GM19023 (cell line): ENCODE measurements at regions not wholly inside any gene's neighbourhood (a gene's known extent, or its start where the extent isn't known, plus 50 kb on each side); places are given as distances from the start of the nearest gene placed in this dataset.

ENCODE experiments used
- ATAC-seq: cut with Tn5 transposase; IDR thresholded peaks from one replicate; pipeline ENCODE4 v1.9.1; 2021; ENCODE audit warnings: mild to moderate bottlenecking, moderate library complexity; ENCODE audit not compliant: unreplicated experiment

- no peak for ATAC-seq
These were observed 1223.3 kb downstream of the MAT2B start for GRCh38 chr5:164728733-164729132.

GRCh38 chr5:164735334-164735733 is 1229.9 kb downstream of the MAT2B start:
- ATAC-seq: no peak

DNA sequence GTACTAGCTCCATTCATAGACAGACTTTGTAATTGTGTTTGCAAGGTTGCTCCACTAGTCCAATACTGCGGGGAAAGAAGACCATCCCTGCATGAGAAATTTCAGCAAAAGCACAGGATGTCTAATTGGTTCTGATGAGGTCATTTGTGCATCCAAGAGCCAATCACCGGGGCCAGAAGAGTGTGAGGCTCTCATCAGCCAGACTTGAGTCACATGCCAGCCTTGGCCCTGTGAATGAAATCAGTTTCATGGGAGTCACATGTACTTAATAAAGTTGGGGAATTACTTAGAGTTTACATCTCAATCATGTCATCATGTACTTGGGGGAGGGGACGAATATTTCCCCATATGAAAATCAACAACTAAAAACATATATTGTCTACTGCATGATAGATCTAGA is 1236.0 kb downstream of the MAT2B start:
- ATAC-seq: no peak

DNA sequence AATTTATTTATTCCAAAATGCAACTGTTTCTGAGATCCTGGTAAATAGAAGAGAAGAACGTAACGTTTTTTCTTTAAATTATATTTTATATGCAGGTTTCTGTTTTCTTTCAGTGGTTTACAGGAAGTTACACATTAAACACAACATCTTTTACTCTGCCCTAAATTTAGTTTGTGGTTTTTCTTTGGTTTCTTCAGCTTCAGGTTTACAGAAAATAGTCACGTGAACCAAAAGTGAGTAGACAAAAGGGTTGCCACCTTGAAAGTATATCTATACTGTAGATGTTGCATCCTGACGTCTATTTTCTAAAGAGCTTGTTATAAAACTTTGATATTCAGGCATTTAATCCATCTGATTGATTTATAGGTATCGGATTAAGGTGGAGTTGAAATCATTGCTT is 1236.6 kb downstream of the MAT2B start:
- peak; percentile 90 for ATAC-seq

DNA sequence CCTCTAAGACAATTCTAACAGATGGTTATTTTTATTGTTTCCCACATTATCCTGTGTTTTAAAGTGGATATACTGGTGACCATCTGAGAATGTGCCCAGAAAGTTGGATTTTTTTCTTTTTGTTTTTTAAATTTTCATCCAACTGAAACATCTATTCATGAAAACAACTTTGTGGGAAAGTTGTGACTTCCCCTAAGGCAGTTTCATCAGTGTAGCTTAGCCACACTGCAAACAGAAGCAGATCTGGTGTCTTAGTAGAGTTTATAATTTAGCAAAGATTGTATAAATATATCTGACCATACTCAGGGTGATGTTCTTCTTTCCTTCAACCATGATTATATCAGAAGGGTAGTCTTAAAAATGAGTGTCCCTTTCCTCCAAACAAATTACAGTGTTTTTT is 1241.3 kb downstream of the MAT2B start:
- no peak for ATAC-seq

DNA sequence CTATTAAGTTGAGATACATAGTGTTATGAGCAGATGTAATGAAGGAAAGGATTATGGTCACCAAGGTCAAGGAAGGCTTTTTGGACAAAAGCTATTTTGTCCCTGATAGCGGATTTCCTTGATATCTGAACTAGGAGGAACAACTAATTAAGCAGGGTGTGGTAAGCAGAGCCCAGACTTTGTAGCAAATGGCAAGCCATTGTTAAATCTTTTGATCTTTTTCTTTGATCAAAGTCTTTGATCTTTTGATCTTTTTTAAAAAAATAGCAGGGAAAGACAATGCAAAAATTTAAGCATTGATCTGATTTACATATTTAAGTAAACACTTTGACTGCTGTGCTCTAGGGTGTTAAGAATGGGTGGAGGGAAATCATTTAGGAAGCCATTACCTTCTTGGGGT is 1242.0 kb downstream of the MAT2B start:
- ATAC-seq: no peak

GRCh38 chr5:164748861-164749260 is 1243.4 kb downstream of the MAT2B start:
- ATAC-seq: peak; percentile 87

DNA sequence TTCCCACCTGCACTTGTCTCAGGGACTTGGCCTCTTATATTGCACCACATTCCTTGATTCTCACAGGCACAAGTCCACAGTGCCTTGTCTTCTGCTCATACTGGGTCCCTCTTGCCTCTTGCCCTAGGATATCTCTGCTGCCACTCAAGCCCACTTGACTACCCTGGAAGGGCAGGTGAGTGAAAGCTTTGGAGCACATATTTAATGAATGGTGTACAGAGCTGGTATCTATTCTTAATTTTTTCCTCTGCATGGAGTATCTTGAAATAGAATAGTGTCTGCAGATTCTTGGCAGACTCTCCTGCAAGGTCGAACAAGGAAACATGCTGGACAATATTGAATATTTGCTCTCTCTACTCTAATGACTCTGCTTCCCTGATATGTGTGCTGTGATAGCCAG is 1248.0 kb downstream of the MAT2B start:
- no peak for ATAC-seq

GRCh38 chr5:164763206-164763605 is 1257.8 kb downstream of the MAT2B start:
- no peak for ATAC-seq

- ATAC-seq: no peak
These were observed 1266.7 kb downstream of the MAT2B start for GRCh38 chr5:164772122-164772521.

DNA sequence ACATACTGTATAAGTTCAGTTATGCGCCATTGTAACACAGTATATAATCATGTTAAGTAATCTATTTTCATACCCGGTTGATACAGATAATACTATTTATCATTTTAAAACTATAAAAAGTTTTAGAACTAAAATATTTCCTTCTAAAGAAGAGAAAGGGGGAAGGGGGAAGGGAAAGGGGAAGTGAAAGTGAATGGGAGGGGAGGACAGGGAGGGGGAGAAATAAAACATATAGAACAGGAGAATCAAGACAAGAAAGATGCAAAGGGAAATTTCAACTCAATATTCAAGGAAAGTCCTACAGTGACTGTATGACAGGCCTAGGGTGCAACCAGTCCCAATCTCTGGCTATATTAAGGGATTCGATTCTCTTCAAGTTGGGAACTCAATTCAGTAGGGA is 1278.8 kb downstream of the MAT2B start:
- no peak for ATAC-seq

DNA sequence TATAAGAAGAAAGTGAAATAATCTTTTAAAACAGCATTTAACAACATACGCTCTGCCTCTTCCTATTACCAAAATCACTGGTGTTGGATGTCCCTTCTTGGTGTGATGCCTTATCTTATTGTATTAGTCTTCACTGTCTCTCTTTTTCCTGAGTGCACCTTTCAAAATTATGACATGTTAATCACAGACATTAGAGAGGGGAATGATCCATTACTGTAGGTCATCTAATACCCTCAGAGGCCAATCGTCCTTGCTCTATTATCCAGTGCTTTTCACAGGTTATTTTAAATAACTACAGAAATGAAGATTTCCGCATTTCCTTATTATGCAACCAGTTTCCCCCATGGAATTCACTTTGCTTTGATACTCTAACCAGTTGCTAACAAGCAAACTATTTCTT is 1292.7 kb downstream of the MAT2B start:
- ATAC-seq: no peak

DNA sequence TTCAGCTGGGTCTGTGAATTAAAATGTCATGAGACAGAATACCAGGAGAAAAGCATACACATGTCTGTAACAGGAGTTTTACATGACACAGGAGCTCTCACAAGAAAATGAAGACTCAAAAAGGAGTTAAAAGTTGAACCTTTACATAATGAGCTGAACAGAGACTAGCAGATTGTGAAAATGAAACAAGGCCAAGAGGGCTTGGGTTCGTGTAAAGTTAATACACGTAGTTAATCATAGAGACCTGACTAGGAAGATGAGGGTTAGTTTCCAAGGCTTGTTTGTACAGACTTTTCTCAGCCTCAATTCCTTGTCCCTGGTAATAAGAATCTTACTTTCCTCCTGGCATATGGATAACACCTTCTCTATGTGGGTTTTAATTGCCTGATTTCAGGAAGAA is 1294.0 kb downstream of the MAT2B start:
- ATAC-seq: no peak

DNA sequence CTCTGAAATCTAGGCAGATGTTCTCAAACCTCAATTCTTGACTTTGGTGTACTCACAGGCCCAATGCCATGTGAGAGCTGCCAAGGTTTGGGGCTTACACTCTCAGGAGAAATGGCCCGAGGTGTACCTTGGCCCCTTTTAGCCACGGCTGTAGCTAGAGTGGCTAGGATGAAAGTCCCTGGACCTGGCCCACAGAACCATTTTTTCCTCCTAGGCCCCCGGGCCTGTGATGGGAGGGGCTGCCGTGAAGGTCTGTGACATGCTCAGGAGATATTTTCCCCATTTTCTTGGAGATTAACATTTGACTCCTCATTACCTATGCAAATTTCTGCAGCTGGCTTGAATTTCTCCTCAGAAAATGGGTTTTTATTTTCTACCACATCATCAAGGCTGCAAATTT is 1296.5 kb downstream of the MAT2B start:
- no peak for ATAC-seq

GRCh38 chr5:164809821-164810220 is 1304.4 kb downstream of the MAT2B start:
- peak; percentile 73 for ATAC-seq

DNA sequence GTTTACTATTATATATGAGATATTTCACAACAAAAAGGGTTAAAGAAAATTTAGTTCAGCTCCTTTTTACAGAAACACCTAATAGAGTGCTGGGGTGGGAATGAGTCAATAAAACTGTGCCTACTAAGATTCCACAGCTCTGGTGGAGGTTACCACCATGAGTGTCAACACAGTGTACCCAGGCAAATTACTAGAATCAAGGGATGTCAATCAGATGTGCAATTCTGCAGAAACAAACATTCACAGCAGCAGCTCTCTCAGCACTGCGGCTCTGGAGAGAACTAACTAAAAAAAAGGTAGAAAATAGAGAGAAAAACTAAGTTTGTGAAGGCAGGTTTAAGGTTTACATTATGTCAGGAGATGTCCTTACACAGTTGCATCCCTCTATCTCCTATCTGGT is 1313.0 kb downstream of the MAT2B start:
- no peak for ATAC-seq

- no peak for ATAC-seq
These were observed 1319.3 kb downstream of the MAT2B start for GRCh38 chr5:164824671-164825070.

DNA sequence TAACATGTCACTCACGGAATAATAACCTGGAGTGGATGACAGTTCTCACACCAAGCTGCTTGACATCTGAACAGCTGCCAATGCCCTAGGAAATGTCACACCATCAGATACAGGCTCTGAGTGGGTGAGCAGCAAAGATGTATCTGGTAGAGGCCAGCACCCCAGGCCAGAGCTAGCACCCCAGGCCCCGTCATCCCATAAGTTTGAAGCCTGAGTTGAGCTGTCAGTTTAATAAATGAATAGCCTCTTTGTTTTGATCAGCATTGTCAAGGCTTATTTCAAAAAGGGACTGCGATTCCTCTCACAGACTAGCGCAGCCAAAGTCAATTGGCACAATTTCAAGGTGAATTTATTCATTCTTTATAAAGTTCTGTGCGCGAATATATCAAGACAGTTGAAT is 1327.1 kb downstream of the MAT2B start:
- ATAC-seq: no peak

DNA sequence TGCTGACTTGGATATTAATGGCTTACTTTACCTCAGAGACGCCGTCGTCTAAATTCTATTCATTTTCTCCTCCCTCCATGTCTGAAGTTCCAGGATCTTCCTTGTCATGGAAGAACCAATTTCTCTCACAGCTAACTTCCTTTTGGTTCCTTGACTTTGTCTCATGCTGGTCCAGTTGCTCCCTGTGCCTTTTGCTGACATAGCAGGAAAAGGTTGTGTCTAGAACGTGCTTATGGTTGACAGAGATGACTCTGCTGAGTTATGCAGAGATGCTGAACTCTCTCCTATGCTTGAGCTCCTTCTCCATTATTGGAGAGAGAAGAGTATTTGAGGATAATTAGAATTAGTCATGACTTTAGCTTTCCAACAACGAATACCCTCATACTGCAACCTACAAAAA is 1338.9 kb downstream of the MAT2B start:
- no peak for ATAC-seq

DNA sequence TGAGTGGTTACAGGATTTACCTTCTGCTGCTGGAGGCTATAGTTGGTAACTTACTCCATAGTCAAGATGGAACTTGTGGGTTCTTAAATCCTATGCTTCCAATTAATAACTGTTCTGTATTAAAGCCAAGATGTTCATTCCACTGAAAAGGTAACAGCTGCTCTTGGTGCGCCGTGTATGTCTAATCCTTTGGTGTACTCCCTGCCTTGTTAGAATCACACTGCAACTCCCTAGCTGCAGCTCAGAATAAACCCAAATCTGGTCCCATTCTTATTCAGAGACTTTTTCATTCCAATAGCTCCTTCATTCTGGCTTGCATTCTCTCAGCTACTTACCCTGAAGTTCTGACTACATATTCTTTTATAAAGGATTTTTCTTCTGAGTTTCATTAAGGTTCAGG is 1355.5 kb downstream of the MAT2B start:
- ATAC-seq: no peak

- no peak for ATAC-seq
These were observed 1356.2 kb downstream of the MAT2B start for GRCh38 chr5:164861610-164862009.

DNA sequence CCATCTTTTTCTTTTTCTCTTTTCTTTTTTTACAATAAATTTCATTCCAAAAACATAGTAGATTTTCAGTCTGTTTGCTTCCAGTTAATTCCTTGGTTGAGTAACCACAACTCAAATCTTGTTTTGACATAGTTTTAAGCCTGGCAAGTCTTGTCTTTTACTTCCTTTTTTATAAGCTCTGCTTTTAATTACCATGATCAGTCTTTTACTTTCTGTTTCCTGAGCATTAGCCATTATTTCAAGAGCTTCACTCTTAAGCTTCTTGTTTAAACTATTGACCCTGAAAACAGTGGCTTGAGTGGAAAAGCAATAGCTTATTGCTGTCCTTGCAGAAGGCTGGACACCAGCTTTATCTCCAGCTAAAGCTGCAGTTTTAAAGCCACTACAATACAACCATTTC is 1363.3 kb downstream of the MAT2B start:
- peak; percentile 47 for ATAC-seq

- peak; percentile 16 for ATAC-seq
These were observed 1363.9 kb downstream of the MAT2B start for GRCh38 chr5:164869325-164869724.

DNA sequence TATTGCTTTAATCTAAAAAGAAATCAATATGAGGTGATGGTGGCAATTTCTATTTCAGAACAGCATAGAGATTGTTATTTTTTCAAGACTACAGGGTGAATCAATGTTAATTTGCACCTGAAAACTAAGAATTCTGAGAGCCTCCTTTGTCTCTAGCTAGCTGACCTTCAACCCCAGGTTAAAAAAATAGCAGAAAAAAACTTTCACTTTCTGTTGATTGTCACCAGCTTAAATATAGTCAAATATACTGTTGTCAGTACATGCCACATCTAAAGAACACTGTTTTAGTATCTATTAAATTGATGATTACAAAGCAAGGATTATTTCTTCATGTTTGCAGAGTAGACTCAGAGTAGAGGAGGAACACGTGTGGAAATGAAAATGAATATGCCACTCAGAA is 1371.4 kb downstream of the MAT2B start:
- ATAC-seq: no peak
